HEK293 (cell line): ENCODE measurements at regions not wholly inside any gene's neighbourhood (a gene's known extent, or its start where the extent isn't known, plus 50 kb on each side); places are given as distances from the start of the nearest gene placed in this dataset.
"Not testable (repeated sequence)": the region's sequence is repeated elsewhere in the genome, so short reads cannot be mapped to it uniquely, and the experiment has no call there.

Source experiments
- CTCF ChIA-PET: fragments of 350-600 bp; formaldehyde crosslinking; extraction: SDS; loops from one replicate; lab custom pipeline; 2021; ENCODE audit warnings: antibody characterized with exemption; lab: Yijun Ruan, JAX
- POLR2A ChIA-PET: fragments of 300-600 bp; formaldehyde crosslinking; extraction: SDS; loops from one replicate; lab custom pipeline; 2020; ENCODE audit warnings: antibody characterized with exemption, inconsistent platforms; lab: Yijun Ruan, JAX
- H3K27ac ChIP-seq: fragments of 200-500 bp; sonication (Bioruptor generic); 2 replicates; pipeline ENCODE4 v1.5.1; 2014; ENCODE audit warnings: low read depth, low read length, control low read depth, inconsistent platforms; ENCODE audit errors: extremely low read depth
- H3K36me3 ChIP-seq, 2 experiments: fragments of 200-500 bp in 1 of 2; sonication (Bioruptor generic) in 1 of 2; 1 replicate in 1 of 2; 2 replicates in 1 of 2; pipeline ENCODE4 v1.5.1; 2014 to 2017; ENCODE audit warnings: inconsistent platforms in 2 of 2, low read length in 2 of 2; ENCODE audit not compliant: control insufficient read depth in 2 of 2, insufficient read depth in 1 of 2
- H3K4me1 ChIP-seq: fragments of 200-500 bp; sonication (Bioruptor generic); 2 replicates; pipeline ENCODE4 v1.5.1; 2014; ENCODE audit warnings: mild to moderate bottlenecking, low read length, inconsistent platforms; ENCODE audit not compliant: control insufficient read depth, insufficient read depth
- H3K4me3 ChIP-seq: 2 replicates; pipeline ENCODE4 v1.5.1; 2011; ENCODE audit warnings: low read depth, mild to moderate bottlenecking, control low read depth, low read length, moderate library complexity
- H3K9me3 ChIP-seq: fragments of 200-500 bp; sonication (Bioruptor generic); 2 replicates; pipeline ENCODE4 v1.5.1; 2014; ENCODE audit warnings: low read depth, low read length, inconsistent platforms; ENCODE audit not compliant: control insufficient read depth, insufficient read depth
- KLF1 ChIP-seq: fragments of 450-650 bp; formaldehyde crosslinking; IDR thresholded peaks from 2 replicates; pipeline ENCODE4 v1.5.1; 2016; ENCODE audit warnings: missing biosample characterization, missing genetic modification characterization
- KLF7 ChIP-seq: fragments of 450-650 bp; formaldehyde crosslinking; IDR thresholded peaks from 2 replicates; pipeline ENCODE4 v1.5.1; 2016; ENCODE audit warnings: missing biosample characterization, missing genetic modification characterization, borderline replicate concordance
- PRDM4 ChIP-seq: fragments of 450-650 bp; formaldehyde crosslinking; IDR thresholded peaks from 2 replicates; pipeline ENCODE4 v1.5.1; 2017; ENCODE audit warnings: missing biosample characterization, missing genetic modification characterization
- SP2 ChIP-seq: fragments of 450-650 bp; formaldehyde crosslinking; IDR thresholded peaks from 2 replicates; pipeline ENCODE4 v1.5.1; 2016; ENCODE audit warnings: missing biosample characterization, missing genetic modification characterization
- ZBTB8A ChIP-seq: fragments of 450-650 bp; formaldehyde crosslinking; IDR thresholded peaks from 2 replicates; pipeline ENCODE4 v1.5.1; 2016; ENCODE audit warnings: missing biosample characterization, missing genetic modification characterization
- ZNF140 ChIP-seq: fragments of 450-650 bp; formaldehyde crosslinking; IDR thresholded peaks from 2 replicates; pipeline ENCODE4 v1.5.1; 2016; ENCODE audit warnings: missing biosample characterization, missing genetic modification characterization
- ZNF18 ChIP-seq: fragments of 450-650 bp; formaldehyde crosslinking; IDR thresholded peaks from 2 replicates; pipeline ENCODE4 v1.5.1; 2016; ENCODE audit warnings: missing biosample characterization, missing genetic modification characterization
- ZNF274 ChIP-seq, 2 experiments: fragments of 200-500 bp in 1 of 2; fragments of 450-650 bp in 1 of 2; sonication (Bioruptor generic) in 1 of 2; formaldehyde crosslinking in 1 of 2; IDR thresholded peaks; 2 replicates each; pipeline versions ENCODE4 v1.5.1 to v1.6.1; 2014 to 2016; ENCODE audit warnings: borderline replicate concordance in 1 of 2, inconsistent platforms in 1 of 2, low read length in 1 of 2, missing biosample characterization in 1 of 2, missing genetic modification characterization in 1 of 2
- ZNF302 ChIP-seq: fragments of 450-650 bp; formaldehyde crosslinking; IDR thresholded peaks from 2 replicates; pipeline ENCODE4 v1.5.1; 2016; ENCODE audit warnings: missing biosample characterization, missing genetic modification characterization, low read depth
- ZNF426 ChIP-seq: fragments of 450-650 bp; formaldehyde crosslinking; IDR thresholded peaks from 2 replicates; pipeline ENCODE4 v1.5.1; 2017; ENCODE audit warnings: missing biosample characterization, missing genetic modification characterization, mild to moderate bottlenecking, inconsistent platforms, moderate library complexity
- ZNF513 ChIP-seq: fragments of 450-650 bp; IDR thresholded peaks from 2 replicates; pipeline ENCODE4 v1.5.1; 2018; ENCODE audit warnings: missing biosample characterization, missing genetic modification characterization
- ZNF521 ChIP-seq: fragments of 450-650 bp; formaldehyde crosslinking; IDR thresholded peaks from 2 replicates; pipeline ENCODE4 v1.5.1; 2017; ENCODE audit warnings: missing biosample characterization, mild to moderate bottlenecking, missing genetic modification characterization
- ZNF580 ChIP-seq: fragments of 450-650 bp; formaldehyde crosslinking; IDR thresholded peaks from 2 replicates; pipeline ENCODE4 v1.5.1; 2016; ENCODE audit warnings: missing biosample characterization, missing genetic modification characterization
- ZNF585B ChIP-seq: fragments of 450-650 bp; formaldehyde crosslinking; IDR thresholded peaks from 2 replicates; pipeline ENCODE4 v1.5.1; 2016; ENCODE audit warnings: missing biosample characterization, missing genetic modification characterization
- ZNF621 ChIP-seq: fragments of 450-650 bp; formaldehyde crosslinking; IDR thresholded peaks from 2 replicates; pipeline ENCODE4 v1.5.1; 2017; ENCODE audit warnings: missing biosample characterization, missing genetic modification characterization
- ZNF629 ChIP-seq: fragments of 450-650 bp; formaldehyde crosslinking; IDR thresholded peaks from 2 replicates; pipeline ENCODE4 v1.5.1; 2017; ENCODE audit warnings: missing biosample characterization, missing genetic modification characterization
- ZNF768 ChIP-seq: fragments of 450-650 bp; formaldehyde crosslinking; IDR thresholded peaks from 2 replicates; pipeline ENCODE4 v1.5.1; 2018; ENCODE audit warnings: missing biosample characterization, mild to moderate bottlenecking, missing genetic modification characterization
- ZSCAN16 ChIP-seq: fragments of 450-650 bp; formaldehyde crosslinking; IDR thresholded peaks from 2 replicates; pipeline ENCODE4 v1.5.1; 2016; ENCODE audit warnings: missing biosample characterization, missing genetic modification characterization
- ZSCAN23 ChIP-seq: fragments of 450-650 bp; formaldehyde crosslinking; IDR thresholded peaks from 2 replicates; pipeline ENCODE4 v1.5.1; 2016; ENCODE audit warnings: missing biosample characterization, missing genetic modification characterization
- ZSCAN4 ChIP-seq: fragments of 450-650 bp; formaldehyde crosslinking; IDR thresholded peaks from 2 replicates; pipeline ENCODE4 v1.5.1; 2017; ENCODE audit warnings: missing biosample characterization, missing genetic modification characterization
- ZXDB ChIP-seq: fragments of 450-650 bp; formaldehyde crosslinking; IDR thresholded peaks from 2 replicates; pipeline ENCODE4 v1.5.1; 2016; ENCODE audit warnings: missing biosample characterization, missing genetic modification characterization
- TF ChIP-seq, protein P1 (sequence below): fragments of 450-650 bp; formaldehyde crosslinking; IDR thresholded peaks from 2 replicates; pipeline ENCODE4 v1.5.1; 2017; ENCODE audit warnings: missing biosample characterization, missing genetic modification characterization

- TF ChIP-seq KLF7 (tag by site-specific recombination), result no peak
- TF ChIP-seq ZNF521 (tag by site-specific recombination), result no peak
- TF ChIP-seq ZNF140 (tag by site-specific recombination), result no peak
- no peak for TF ChIP-seq PRDM4 (tag by site-specific recombination)
- no peak for TF ChIP-seq ZNF426 (tag by site-specific recombination)
- no peak for TF ChIP-seq ZXDB (tag by site-specific recombination)
- TF ChIP-seq, protein P1, sequence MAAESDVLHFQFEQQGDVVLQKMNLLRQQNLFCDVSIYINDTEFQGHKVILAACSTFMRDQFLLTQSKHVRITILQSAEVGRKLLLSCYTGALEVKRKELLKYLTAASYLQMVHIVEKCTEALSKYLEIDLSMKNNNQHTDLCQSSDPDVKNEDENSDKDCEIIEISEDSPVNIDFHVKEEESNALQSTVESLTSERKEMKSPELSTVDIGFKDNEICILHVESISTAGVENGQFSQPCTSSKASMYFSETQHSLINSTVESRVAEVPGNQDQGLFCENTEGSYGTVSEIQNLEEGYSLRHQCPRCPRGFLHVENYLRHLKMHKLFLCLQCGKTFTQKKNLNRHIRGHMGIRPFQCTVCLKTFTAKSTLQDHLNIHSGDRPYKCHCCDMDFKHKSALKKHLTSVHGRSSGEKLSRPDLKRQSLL (tag by site-specific recombination), result no peak
- TF ChIP-seq ZNF302 (tag by site-specific recombination), result no peak
- TF ChIP-seq ZNF768 (tag by site-specific recombination), result no peak
- no peak for TF ChIP-seq ZNF274 (IDR thresholded peaks at IDR 0.05; ENCODE audit: low read length)
- no peak for TF ChIP-seq ZNF274 (tag by site-specific recombination; IDR thresholded peaks at IDR 0.05; ENCODE audit: borderline replicate concordance)
- TF ChIP-seq ZSCAN16, result no peak
- no peak for TF ChIP-seq ZSCAN23 (tag by site-specific recombination)
- Histone ChIP-seq H3K4me3 (no peak overlapping the region), H3K4me1 (no peaks in the 10 kb centered on the region), H3K9me3 (no peaks in the 10 kb centered on the region), H3K36me3 (no peaks in the 10 kb centered on the region), H3K27ac (no peak overlapping the region)
- CTCF ChIA-PET, result no interaction called here
- POLR2A ChIA-PET, result no interaction called here
These were observed 261.7 kb downstream of the MATN1 start for GRCh38 chr1:30461640-30462039.

GRCh38 chr1:30460661-30461060 is 262.7 kb downstream of the MATN1 start:
- H3K36me3 ChIP-seq, result no peaks in the 10 kb centered on the region
- no peaks in the 10 kb centered on the region for H3K4me1 ChIP-seq
- no peak overlapping the region for H3K4me3 ChIP-seq
- CTCF ChIA-PET, result no interaction called here
- H3K27ac ChIP-seq, result no peak overlapping the region
- POLR2A ChIA-PET, result no interaction called here
- H3K9me3 ChIP-seq, result no peaks in the 10 kb centered on the region
- TF ChIP-seq ZNF18 (tag by site-specific recombination) (no peak), ZNF629 (tag by site-specific recombination) (no peak), ZNF585B (no peak), ZNF621 (tag by site-specific recombination) (no peak), ZNF513 (tag by site-specific recombination) (no peak), ZNF580 (tag by site-specific recombination) (no peak), ZSCAN4 (tag by site-specific recombination) (no peak), KLF1 (no peak), ZNF426 (tag by site-specific recombination) (no peak), ZNF521 (tag by site-specific recombination) (no peak), ZBTB8A (tag by site-specific recombination) (no peak), SP2 (tag by site-specific recombination) (no peak)

- H3K4me3 ChIP-seq, H3K4me1 ChIP-seq, POLR2A ChIA-PET, H3K27ac ChIP-seq, H3K36me3 ChIP-seq, H3K9me3 ChIP-seq: not testable (repeated sequence)
- CTCF ChIA-PET, result interaction anchor here (0.6 to 0.7 kb wide), 2 partner anchors 249 to 372 kb away, joined by 3 read pairs; no protein-coding TSS in a partner anchor
These were observed 264.5 kb downstream of the MATN1 start for GRCh38 chr1:30458730-30459485.
